GM18870 (cell line): ENCODE measurements at regions not wholly inside any gene's neighbourhood (a gene's known extent, or its start where the extent isn't known, plus 50 kb on each side); places are given as distances from the start of the nearest gene placed in this dataset.
"Not testable (repeated sequence)": the region's sequence is repeated elsewhere in the genome, so short reads cannot be mapped to it uniquely, and the experiment has no call there.

Experiments used
- ATAC-seq: cut with Tn5 transposase; IDR thresholded peaks from one replicate; pipeline ENCODE4 v1.9.1; 2021; ENCODE audit warnings: moderate library complexity; ENCODE audit not compliant: unreplicated experiment

- ATAC-seq: no peak
Observed at GRCh38 chr17:74126179-74126900, 77.1 kb upstream of the RPL38 start.

- no peak for ATAC-seq
Observed at GRCh38 chr17:74126959-74127358, 76.5 kb upstream of the RPL38 start.

GRCh38 chr17:74128456-74129211, 74.8 kb upstream of the RPL38 start:
- no peak for ATAC-seq

- not testable (repeated sequence) for ATAC-seq
Observed at GRCh38 chr17:74129800-74130199, 73.7 kb upstream of the RPL38 start.

GRCh38 chr17:74130276-74130675, 73.2 kb upstream of the RPL38 start:
- no peak for ATAC-seq

- no peak for ATAC-seq
Observed at GRCh38 chr17:74130841-74131240, 72.6 kb upstream of the RPL38 start.

- no peak for ATAC-seq
Observed at GRCh38 chr17:74132354-74132753, 71.1 kb upstream of the RPL38 start.

GRCh38 chr17:74133740-74134139, 69.7 kb upstream of the RPL38 start:
- ATAC-seq: no peak

- not testable (repeated sequence) for ATAC-seq
Observed at GRCh38 chr17:74134234-74134633, 69.2 kb upstream of the RPL38 start.

GRCh38 chr17:74134991-74135390, 68.5 kb upstream of the RPL38 start:
- ATAC-seq: no peak

GRCh38 chr17:74135391-74136167, 67.9 kb upstream of the RPL38 start:
- ATAC-seq: no peak

- no peak for ATAC-seq
Observed at GRCh38 chr17:74137416-74137815, 66.1 kb upstream of the RPL38 start.

GRCh38 chr17:74139120-74139519, 64.4 kb upstream of the RPL38 start:
- ATAC-seq: no peak

GRCh38 chr17:74140282-74140681, 63.2 kb upstream of the RPL38 start:
- ATAC-seq: no peak

- no peak for ATAC-seq
Observed at GRCh38 chr17:74141612-74142011, 61.9 kb upstream of the RPL38 start.

GRCh38 chr17:74143318-74143717, 60.2 kb upstream of the RPL38 start:
- not testable (repeated sequence) for ATAC-seq

GRCh38 chr17:74145756-74146155, 57.7 kb upstream of the RPL38 start:
- ATAC-seq: no peak

- ATAC-seq: no peak
Observed at GRCh38 chr17:74146196-74146595, 57.3 kb upstream of the RPL38 start.

- no peak for ATAC-seq
Observed at GRCh38 chr17:74147056-74147835, 56.2 kb upstream of the RPL38 start.

GRCh38 chr17:74147966-74148365, 55.5 kb upstream of the RPL38 start:
- ATAC-seq: no peak

GRCh38 chr17:74148446-74148845, 55.0 kb upstream of the RPL38 start:
- ATAC-seq: no peak
